ENCODE measurements at regions not wholly inside any gene's neighbourhood (a gene's known extent, or its start where the extent isn't known, plus 50 kb on each side); places are given as distances from the start of the nearest gene placed in this dataset.

DNA sequence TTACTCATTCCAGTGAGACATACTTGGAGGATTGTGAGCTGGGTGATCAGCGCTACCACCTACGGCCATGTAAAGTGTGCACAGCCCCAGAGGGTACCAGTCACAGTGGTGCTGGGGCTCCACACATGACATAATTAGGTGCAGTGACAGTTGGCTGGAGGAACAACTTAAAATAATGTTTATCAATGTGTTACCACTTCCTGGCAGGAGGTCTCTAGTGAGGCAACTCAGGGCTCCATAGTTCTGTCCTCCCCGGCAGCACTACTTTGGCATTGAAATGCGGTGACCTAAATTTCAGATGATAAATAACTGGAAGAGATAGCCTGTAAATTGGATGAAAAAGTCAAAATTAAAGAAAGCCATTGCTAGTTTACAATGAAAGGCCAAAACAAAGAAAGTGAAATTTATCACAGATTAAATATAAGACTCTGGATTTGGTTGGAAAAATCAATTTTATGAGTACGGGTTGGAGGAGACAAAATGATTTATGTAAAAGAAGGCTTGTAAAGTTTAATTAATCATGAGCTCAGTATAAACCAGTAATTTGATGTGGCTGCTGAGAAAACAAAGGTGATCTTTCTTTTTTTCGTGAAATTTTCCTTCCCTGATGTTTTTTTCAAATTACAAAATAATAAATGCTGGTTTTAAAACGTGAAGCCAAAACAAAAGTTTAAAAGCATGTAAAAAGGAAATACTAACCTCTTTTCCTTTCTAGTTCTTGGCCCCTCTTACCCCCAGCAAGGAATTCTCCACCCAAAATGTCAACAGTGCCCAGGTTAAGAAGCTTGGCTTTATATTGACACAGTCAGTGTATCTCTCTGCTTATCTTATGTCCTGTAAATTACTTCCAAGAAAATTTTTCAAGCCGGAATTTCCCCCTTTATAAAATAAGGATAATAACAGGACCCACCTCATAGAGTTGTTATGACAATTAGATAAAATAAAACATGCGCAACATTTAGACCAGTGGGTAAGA lies 126.7 kb upstream of the NOX3 start:
- H3K4me2 ChIP-seq (ENCODE audit: control insufficient read depth, extremely low read depth, insufficient read depth, low read depth, low read length): no peak overlapping the region
- dilution Hi-C loops (cut with MboI; ENCODE audit: extremely low pct_ligation_motif_present, low sequenced_read_pairs): no loop called here
- no peak overlapping the region for H3K4me3 ChIP-seq (ENCODE audit: control insufficient read depth in 2 of 3, extremely low read depth in 1 of 3, insufficient read depth in 2 of 3, low read depth in 1 of 3, low read length in 3 of 3)
- no peak for DNase-seq (ENCODE audit: low read depth, low spot score)
- no peaks in the 10 kb centered on the region for H3K27me3 ChIP-seq (ENCODE audit: control insufficient read depth, extremely low read depth, insufficient read depth, low read length)
- H3K79me2 ChIP-seq (ENCODE audit: control insufficient read depth, insufficient read depth, low read length): no peaks in the 10 kb centered on the region
- no peak overlapping the region for H3K27ac ChIP-seq (ENCODE audit: control insufficient read depth, insufficient read depth, low read length)
- H3K9ac ChIP-seq (ENCODE audit: control insufficient read depth, extremely low read depth, insufficient read depth, low read length): no peak overlapping the region
- H3K4me1 ChIP-seq (ENCODE audit: control insufficient read depth, extremely low read depth, insufficient read depth, low read length): no peaks in the 10 kb centered on the region
- no peaks in the 10 kb centered on the region for H3K9me1 ChIP-seq (ENCODE audit: control insufficient read depth, extremely low read depth, insufficient read depth, low read length)
- H3K36me3 ChIP-seq (ENCODE audit: control insufficient read depth in 2 of 2, extremely low read depth in 1 of 2, insufficient read depth in 2 of 2, low read length in 2 of 2): no peaks in the 10 kb centered on the region
- FAIRE-seq: no peak
- H3K9me3 ChIP-seq (ENCODE audit: control insufficient read depth, low read depth, low read length): no peaks in the 10 kb centered on the region
- H2AFZ ChIP-seq (ENCODE audit: control insufficient read depth, low read length): no peak overlapping the region
- no peaks in the 10 kb centered on the region for H4K20me1 ChIP-seq (ENCODE audit: control insufficient read depth, extremely low read depth, insufficient read depth, low read length)
- no peak for TF ChIP-seq EZH2 (IDR thresholded peaks at IDR 0.05; ENCODE audit: low read length)
- TF ChIP-seq, protein P1, sequence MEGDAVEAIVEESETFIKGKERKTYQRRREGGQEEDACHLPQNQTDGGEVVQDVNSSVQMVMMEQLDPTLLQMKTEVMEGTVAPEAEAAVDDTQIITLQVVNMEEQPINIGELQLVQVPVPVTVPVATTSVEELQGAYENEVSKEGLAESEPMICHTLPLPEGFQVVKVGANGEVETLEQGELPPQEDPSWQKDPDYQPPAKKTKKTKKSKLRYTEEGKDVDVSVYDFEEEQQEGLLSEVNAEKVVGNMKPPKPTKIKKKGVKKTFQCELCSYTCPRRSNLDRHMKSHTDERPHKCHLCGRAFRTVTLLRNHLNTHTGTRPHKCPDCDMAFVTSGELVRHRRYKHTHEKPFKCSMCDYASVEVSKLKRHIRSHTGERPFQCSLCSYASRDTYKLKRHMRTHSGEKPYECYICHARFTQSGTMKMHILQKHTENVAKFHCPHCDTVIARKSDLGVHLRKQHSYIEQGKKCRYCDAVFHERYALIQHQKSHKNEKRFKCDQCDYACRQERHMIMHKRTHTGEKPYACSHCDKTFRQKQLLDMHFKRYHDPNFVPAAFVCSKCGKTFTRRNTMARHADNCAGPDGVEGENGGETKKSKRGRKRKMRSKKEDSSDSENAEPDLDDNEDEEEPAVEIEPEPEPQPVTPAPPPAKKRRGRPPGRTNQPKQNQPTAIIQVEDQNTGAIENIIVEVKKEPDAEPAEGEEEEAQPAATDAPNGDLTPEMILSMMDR (optimal IDR thresholded peaks at IDR 0.05 in 1 of 3, IDR thresholded peaks at IDR 0.05 in 1 of 3, conservative IDR thresholded peaks at IDR 0.05 in 1 of 3; ENCODE audit: extremely low read depth in 1 of 3, insufficient read depth in 2 of 3, low read length in 3 of 3): no peak

DNA sequence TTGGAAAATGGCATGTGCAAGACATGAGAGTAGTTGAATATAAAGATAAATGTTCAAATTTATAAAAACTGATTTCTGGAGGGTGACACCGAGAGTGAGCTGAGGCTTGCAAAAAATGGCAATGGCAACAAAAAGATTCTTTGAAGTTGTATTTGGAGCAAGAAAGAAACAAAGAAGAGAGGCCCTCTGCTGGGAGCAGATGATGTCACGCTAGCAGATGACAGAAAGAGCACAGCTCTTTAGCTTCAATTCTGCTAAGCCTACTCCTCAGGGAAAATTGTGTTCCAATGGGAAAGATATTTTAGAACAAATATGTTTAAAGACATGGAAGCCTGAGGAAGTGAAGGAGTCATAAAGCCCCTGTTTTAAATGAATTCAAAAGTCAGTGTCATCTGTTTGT lies 125.3 kb upstream of the NOX3 start:
- no peaks in the 10 kb centered on the region for H3K9me3 ChIP-seq (ENCODE audit: control insufficient read depth, low read depth, low read length)
- H3K4me1 ChIP-seq (ENCODE audit: control insufficient read depth, extremely low read depth, insufficient read depth, low read length): no peaks in the 10 kb centered on the region
- dilution Hi-C loops (cut with MboI; ENCODE audit: extremely low pct_ligation_motif_present, low sequenced_read_pairs): no loop called here
- no peak overlapping the region for H3K4me2 ChIP-seq (ENCODE audit: control insufficient read depth, extremely low read depth, insufficient read depth, low read depth, low read length)
- H3K4me3 ChIP-seq (ENCODE audit: control insufficient read depth in 2 of 3, extremely low read depth in 1 of 3, insufficient read depth in 2 of 3, low read depth in 1 of 3, low read length in 3 of 3): no peak overlapping the region
- H4K20me1 ChIP-seq (ENCODE audit: control insufficient read depth, extremely low read depth, insufficient read depth, low read length): no peaks in the 10 kb centered on the region
- H3K36me3 ChIP-seq (ENCODE audit: control insufficient read depth in 2 of 2, extremely low read depth in 1 of 2, insufficient read depth in 2 of 2, low read length in 2 of 2): no peaks in the 10 kb centered on the region
- H3K27ac ChIP-seq (ENCODE audit: control insufficient read depth, insufficient read depth, low read length): no peak overlapping the region
- H3K27me3 ChIP-seq (ENCODE audit: control insufficient read depth, extremely low read depth, insufficient read depth, low read length): no peaks in the 10 kb centered on the region
- DNase-seq (ENCODE audit: low read depth, low spot score) (no peak), FAIRE-seq (no peak)
- no peak overlapping the region for H3K9ac ChIP-seq (ENCODE audit: control insufficient read depth, extremely low read depth, insufficient read depth, low read length)
- H3K79me2 ChIP-seq (ENCODE audit: control insufficient read depth, insufficient read depth, low read length): no peaks in the 10 kb centered on the region
- no peak for TF ChIP-seq EZH2 (IDR thresholded peaks at IDR 0.05; ENCODE audit: low read length)
- TF ChIP-seq, protein P1 (optimal IDR thresholded peaks at IDR 0.05 in 1 of 3, IDR thresholded peaks at IDR 0.05 in 1 of 3, conservative IDR thresholded peaks at IDR 0.05 in 1 of 3; ENCODE audit: extremely low read depth in 1 of 3, insufficient read depth in 2 of 3, low read length in 3 of 3): peak in 1 of 3 experiments; percentile 4
- no peaks in the 10 kb centered on the region for H3K9me1 ChIP-seq (ENCODE audit: control insufficient read depth, extremely low read depth, insufficient read depth, low read length)
- no peak overlapping the region for H2AFZ ChIP-seq (ENCODE audit: control insufficient read depth, low read length)

All from keratinocyte (primary cell).